SK-N-MC (cell line): ENCODE measurements at regions not wholly inside any gene's neighbourhood (a gene's known extent, or its start where the extent isn't known, plus 50 kb on each side); places are given as distances from the start of the nearest gene placed in this dataset.
"Not testable (repeated sequence)": the region's sequence is repeated elsewhere in the genome, so short reads cannot be mapped to it uniquely, and the experiment has no call there.

Experiments used
- DNase-seq: peaks from one replicate; pipeline ENCODE4 v3.0.0-alpha.2; 2011; ENCODE audit warnings: low read depth, low spot score
- H3K27ac ChIP-seq: fragments of 200-600 bp; sonication (generic); 2 replicates; pipeline ENCODE4 v1.5.1; 2016; ENCODE audit warnings: mixed run types
- H3K36me3 ChIP-seq: fragments of 200-600 bp; sonication (generic); 2 replicates; pipeline ENCODE4 v1.6.1; 2017; ENCODE audit warnings: antibody characterized with exemption, low read length, mixed read lengths; ENCODE audit not compliant: insufficient read depth
- H3K4me3 ChIP-seq: fragments of 200-600 bp; sonication (generic); 2 replicates; pipeline ENCODE4 v1.5.1; 2016
- H3K9ac ChIP-seq: fragments of 200-600 bp; sonication (generic); 2 replicates; pipeline ENCODE4 v1.8.0; 2017; ENCODE audit warnings: mixed run types, mixed read lengths; ENCODE audit not compliant: insufficient read length
- H3K9me3 ChIP-seq: fragments of 200-600 bp; sonication (generic); 2 replicates; pipeline ENCODE4 v1.6.1; 2017; ENCODE audit warnings: low read depth, mild to moderate bottlenecking, antibody characterized with exemption, low read length, moderate library complexity, mixed read lengths
- EZH2 ChIP-seq: fragments of 200-600 bp; sonication (generic); IDR thresholded peaks from one replicate; pipeline ENCODE4 v1.6.1; 2017; ENCODE audit warnings: antibody characterized with exemption
- FOXP2 ChIP-seq: optimal IDR thresholded peaks from 2 replicates; pipeline ENCODE3; 2011; ENCODE audit warnings: mild to moderate bottlenecking, moderate library complexity; ENCODE audit not compliant: insufficient read depth; ENCODE audit errors: extremely low read length, control extremely low read depth
- POLR2AphosphoS5 ChIP-seq: IDR thresholded peaks from 2 replicates; pipeline ENCODE4 v1.6.1; 2012; ENCODE audit warnings: mild to moderate bottlenecking, low read depth, low read length, borderline replicate concordance

GRCh38 chr21:20276954-20277353 is 721.3 kb upstream of the NCAM2 start:
- Histone ChIP-seq H3K9ac (no peak overlapping the region), H3K4me3 (no peak overlapping the region), H3K27ac (no peak overlapping the region), H3K36me3 (no peaks in the 10 kb centered on the region), H3K9me3 (no peaks in the 10 kb centered on the region)
- no peak for TF ChIP-seq FOXP2
- no peak for TF ChIP-seq EZH2
- no peak for TF ChIP-seq POLR2AphosphoS5
- DNase-seq, result no peak

DNA sequence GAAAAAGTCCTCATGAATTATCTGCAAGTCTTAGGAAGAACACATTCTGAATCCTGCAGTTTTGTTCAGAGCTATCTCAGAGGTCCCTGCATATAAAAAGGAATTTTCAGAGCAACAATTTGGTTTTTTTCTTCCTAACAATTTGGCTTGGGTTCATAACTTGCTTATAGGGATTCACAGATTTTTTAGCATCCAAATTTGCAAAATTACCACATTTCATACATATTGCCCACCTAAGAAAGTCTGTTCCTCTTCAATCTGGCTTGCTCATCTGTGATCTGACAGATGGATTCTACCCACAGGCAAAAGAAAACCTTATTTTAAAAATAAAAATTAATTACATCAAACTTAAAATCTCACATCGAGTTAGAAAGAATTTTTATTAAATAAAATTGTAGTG is 714.4 kb upstream of the NCAM2 start:
- Histone ChIP-seq H3K27ac (no peak overlapping the region), H3K9me3 (no peaks in the 10 kb centered on the region), H3K36me3 (no peaks in the 10 kb centered on the region), H3K9ac (no peak overlapping the region), H3K4me3 (no peak overlapping the region)
- no peak for TF ChIP-seq EZH2
- no peak for TF ChIP-seq POLR2AphosphoS5
- TF ChIP-seq FOXP2, result no peak
- no peak for DNase-seq

DNA sequence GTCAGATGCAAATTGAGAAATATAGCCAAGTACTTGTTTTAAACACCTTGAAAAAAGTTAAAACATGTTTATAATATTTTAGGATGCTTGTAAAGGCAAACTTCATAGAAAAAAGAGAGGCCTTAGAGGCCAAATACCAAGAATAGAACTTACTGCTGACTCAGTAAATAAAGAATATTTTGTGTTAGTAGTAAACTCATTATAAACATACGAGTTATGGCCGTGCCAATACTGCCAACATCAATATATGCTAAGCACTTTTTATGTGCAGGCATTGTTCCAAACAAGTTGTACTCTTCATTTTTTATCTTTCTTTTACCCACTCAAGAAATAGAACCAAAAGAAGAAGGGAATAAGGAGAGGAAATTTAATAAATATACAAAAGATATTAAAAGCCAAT is 705.9 kb upstream of the NCAM2 start:
- Histone ChIP-seq H3K9me3 (no peaks in the 10 kb centered on the region), H3K4me3 (no peak overlapping the region), H3K9ac (no peak overlapping the region), H3K36me3 (no peaks in the 10 kb centered on the region), H3K27ac (no peak overlapping the region)
- no peak for DNase-seq
- no peak for TF ChIP-seq POLR2AphosphoS5
- no peak for TF ChIP-seq EZH2
- no peak for TF ChIP-seq FOXP2

DNA sequence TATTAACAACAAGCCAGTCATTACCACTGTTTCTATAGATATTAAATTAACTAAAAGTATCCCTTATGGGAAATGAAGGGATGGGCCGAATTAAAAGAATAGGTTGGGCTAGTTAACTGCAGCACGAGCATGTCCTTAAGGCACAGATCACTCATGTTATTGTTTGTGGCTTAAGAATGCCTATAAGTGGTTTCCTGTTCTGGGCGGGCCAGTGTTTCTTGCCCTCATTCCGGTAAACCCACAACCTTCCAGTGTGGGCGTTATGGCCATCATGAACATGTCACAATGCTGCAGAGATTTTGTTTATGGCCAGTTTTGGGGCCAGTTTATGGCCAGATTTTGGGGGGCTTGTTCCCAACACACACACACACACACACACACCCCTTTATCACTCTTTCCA is 705.4 kb upstream of the NCAM2 start:
- H3K27ac ChIP-seq, H3K36me3 ChIP-seq, H3K4me3 ChIP-seq, H3K9me3 ChIP-seq, DNase-seq, H3K9ac ChIP-seq: not testable (repeated sequence)

- Histone ChIP-seq H3K4me3 (no peak overlapping the region), H3K9me3 (no peaks in the 10 kb centered on the region), H3K27ac (no peak overlapping the region), H3K36me3 (no peaks in the 10 kb centered on the region), H3K9ac (no peak overlapping the region)
- TF ChIP-seq FOXP2 (no peak), EZH2 (no peak), POLR2AphosphoS5 (no peak)
- DNase-seq, result no peak
Observed at GRCh38 chr21:20301395-20301794, 696.8 kb upstream of the NCAM2 start.

DNA sequence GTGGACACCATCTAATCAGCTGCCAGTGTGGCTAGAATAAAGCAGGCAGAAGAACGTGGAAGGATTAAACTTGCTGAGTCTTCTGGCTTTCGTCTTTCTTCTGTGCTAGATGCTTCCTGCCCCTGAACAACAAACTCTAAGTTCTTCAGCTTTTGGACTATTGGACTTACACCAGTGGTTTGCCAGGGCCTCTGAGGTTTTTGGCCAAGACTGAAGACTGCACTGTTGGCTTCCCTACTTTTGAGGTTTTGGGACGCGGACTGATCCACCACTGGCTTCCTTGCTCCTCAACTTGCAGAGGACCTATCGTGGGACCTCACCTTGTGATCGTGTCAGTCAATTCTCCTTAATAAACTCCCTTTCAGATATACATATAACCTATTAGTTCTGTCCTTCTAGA is 696.1 kb upstream of the NCAM2 start:
- no peak overlapping the region for H3K4me3 ChIP-seq
- no peak for TF ChIP-seq EZH2
- no peak for TF ChIP-seq FOXP2
- no peak overlapping the region for H3K9ac ChIP-seq
- H3K27ac ChIP-seq, result no peak overlapping the region
- no peaks in the 10 kb centered on the region for H3K36me3 ChIP-seq
- DNase-seq, result no peak
- no peaks in the 10 kb centered on the region for H3K9me3 ChIP-seq

DNA sequence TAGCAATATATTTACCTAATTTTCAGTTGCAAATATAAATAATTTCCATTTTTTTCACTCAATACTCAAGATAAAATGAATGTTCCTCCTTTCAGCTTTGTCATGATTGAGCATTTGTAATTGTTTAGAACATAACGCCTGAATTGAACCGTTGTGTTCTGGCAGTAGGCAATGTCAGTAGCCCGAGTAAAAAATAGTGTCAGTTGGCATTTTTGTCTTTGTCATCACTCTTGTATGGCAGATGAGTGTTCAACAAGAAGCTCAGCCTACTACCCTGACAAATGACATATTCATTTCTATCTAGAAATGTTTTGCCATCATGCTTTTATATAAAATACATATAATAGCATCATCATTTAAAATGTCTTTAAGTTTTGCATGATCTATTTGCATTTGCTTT is 691.4 kb upstream of the NCAM2 start:
- no peak for DNase-seq
- no peak overlapping the region for H3K9ac ChIP-seq

GRCh38 chr21:20308586-20309315 is 689.5 kb upstream of the NCAM2 start:
- Histone ChIP-seq H3K4me3 (no peak overlapping the region), H3K36me3 (no peaks in the 10 kb centered on the region), H3K27ac (no peak overlapping the region), H3K9me3 (no peaks in the 10 kb centered on the region), H3K9ac (no peak overlapping the region)
- TF ChIP-seq FOXP2 (no peak), POLR2AphosphoS5 (no peak), EZH2 (no peak)
- DNase-seq, result no peak

More for the DNA sequence above, 691.4 kb upstream of the NCAM2 start:
- Histone ChIP-seq H3K4me3 (no peak overlapping the region), H3K36me3 (no peaks in the 10 kb centered on the region), H3K27ac (no peak overlapping the region), H3K9me3 (no peaks in the 10 kb centered on the region)
- TF ChIP-seq POLR2AphosphoS5 (no peak), EZH2 (no peak), FOXP2 (no peak)

DNA sequence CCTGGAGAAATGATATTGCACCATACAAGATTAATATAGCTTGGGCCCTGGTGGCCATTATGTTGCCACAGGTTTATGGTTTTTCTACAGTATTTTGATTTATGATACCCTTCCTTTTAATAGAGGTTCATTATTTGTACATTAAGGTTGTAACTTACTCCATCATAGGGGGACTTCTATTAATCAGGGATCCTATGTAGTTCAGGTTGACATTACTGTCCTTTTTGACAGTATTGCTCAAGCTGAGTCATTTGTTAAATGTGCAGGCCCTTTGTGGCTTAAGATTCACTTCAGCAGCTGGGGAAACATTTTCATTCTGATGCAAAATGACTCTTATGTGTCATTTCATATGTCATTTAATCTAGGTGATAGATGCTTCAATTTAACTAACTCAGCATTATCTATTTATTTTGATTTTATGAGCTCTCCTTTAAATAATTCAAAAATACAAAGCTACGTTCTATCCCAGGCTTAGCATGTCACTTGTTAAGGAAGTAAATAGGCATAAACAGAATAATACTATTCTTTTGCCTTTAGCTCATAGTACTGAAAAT is 686.9 kb upstream of the NCAM2 start:
- Histone ChIP-seq H3K9me3 (no peaks in the 10 kb centered on the region), H3K27ac (no peak overlapping the region), H3K9ac (no peak overlapping the region), H3K4me3 (no peak overlapping the region), H3K36me3 (no peaks in the 10 kb centered on the region)
- TF ChIP-seq POLR2AphosphoS5 (no peak), FOXP2 (no peak), EZH2 (no peak)
- DNase-seq, result no peak
